Neural progenitor cell (in vitro differentiated cells): ENCODE measurements at regions not wholly inside any gene's neighbourhood (a gene's known extent, or its start where the extent isn't known, plus 50 kb on each side); places are given as distances from the start of the nearest gene placed in this dataset.

ENCODE experiments used
- CTCF ChIP-seq: fragments of 200-600 bp; sonication (generic); IDR thresholded peaks from 2 replicates; pipeline ENCODE4 v1.5.1; 2017; ENCODE audit warnings: antibody characterized with exemption, mild to moderate bottlenecking
- EZH2 ChIP-seq: fragments of 200-600 bp; sonication (generic); IDR thresholded peaks from 2 replicates; pipeline ENCODE4 v1.6.1; 2017; ENCODE audit warnings: antibody characterized with exemption, mild to moderate bottlenecking, moderate library complexity

GRCh38 chr13:37456041-37456440 lies 142.5 kb downstream of the POSTN start:
- no peak for TF ChIP-seq CTCF
- TF ChIP-seq EZH2 = no peak
